ENCODE measurements at regions not wholly inside any gene's neighbourhood (a gene's known extent, or its start where the extent isn't known, plus 50 kb on each side); places are given as distances from the start of the nearest gene placed in this dataset.

DNA sequence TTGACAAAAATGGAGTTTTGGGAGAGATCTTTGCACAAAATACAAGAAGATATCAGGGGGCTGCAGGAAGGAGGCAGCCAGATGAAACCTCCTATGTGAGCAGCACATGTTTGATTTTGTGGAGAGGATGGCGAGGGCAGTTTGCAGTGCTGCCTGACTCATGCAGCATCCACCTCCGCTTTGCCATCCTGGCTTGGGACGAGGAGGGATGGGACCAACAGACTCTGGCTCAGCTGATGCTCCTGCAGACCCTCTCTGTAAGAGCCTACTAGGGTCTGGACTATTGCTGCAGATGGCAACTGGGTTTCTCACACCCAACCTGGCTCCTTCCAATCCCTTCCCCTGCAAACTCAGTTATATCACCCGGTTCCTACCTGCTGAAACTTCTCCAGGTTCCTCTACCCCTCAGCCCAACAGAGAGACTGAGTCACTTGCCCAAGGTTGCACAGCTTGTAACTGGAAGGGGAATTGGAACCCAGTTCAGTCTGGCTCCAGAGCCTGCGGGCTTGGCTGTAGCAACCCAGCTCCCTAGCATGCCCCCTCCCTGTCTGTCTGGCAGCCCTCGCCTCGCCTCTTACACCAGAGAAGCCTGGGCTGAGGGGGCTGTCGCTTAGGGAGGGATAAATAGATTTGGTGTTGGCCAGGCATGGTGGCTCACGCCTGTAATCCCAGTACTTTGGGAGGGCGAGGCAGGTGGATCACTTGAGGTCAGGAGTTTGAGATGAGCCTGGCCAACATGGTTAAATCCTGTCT lies 205.8 kb downstream of the PTPRU start:
- TF ChIP-seq CTCF (optimal IDR thresholded peaks at IDR 0.05 in 1 of 3, IDR thresholded peaks at IDR 0.05 in 1 of 3, conservative IDR thresholded peaks at IDR 0.05 in 1 of 3; ENCODE audit: extremely low read depth in 1 of 3, insufficient read depth in 2 of 3, low read length in 3 of 3), result no peak
- no peak for TF ChIP-seq EZH2 (IDR thresholded peaks at IDR 0.05; ENCODE audit: low read length)

Measured in keratinocyte (primary cell).